PC-9 (cell line): ENCODE measurements at regions not wholly inside any gene's neighbourhood (a gene's known extent, or its start where the extent isn't known, plus 50 kb on each side); places are given as distances from the start of the nearest gene placed in this dataset.

ENCODE experiments used
- EZH2 ChIP-seq: fragments of 200-600 bp; sonication (generic); IDR thresholded peaks from 2 replicates; pipeline ENCODE4 v1.8.0; 2017; ENCODE audit warnings: antibody characterized with exemption, low read depth
- TF ChIP-seq, protein P1 (sequence below): fragments of 200-600 bp; sonication (generic); conservative IDR thresholded peaks from 2 replicates; pipeline ENCODE4 v1.6.1; 2017; ENCODE audit warnings: mixed run types, antibody characterized with exemption, mild to moderate bottlenecking, moderate library complexity

DNA sequence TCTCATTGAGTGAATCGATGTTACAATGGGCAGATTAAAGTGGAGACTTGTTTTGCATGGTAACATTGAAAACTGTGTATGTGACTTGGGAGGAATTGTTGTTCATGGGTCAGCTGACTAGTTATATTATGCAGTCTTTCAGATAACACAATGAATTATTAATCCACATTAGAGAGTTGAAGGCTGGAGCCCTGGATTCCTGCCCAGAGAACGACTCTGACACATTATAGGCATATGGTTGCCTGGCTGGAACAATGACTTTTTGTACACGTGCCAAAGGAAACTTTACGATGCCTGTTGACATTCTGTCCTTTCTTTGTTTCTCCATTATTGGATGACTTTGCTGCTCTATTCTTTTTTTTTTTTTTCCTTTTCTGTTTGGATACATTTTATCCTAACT, 52.3 kb upstream of the TMEM229A start:
- TF ChIP-seq, protein P1, sequence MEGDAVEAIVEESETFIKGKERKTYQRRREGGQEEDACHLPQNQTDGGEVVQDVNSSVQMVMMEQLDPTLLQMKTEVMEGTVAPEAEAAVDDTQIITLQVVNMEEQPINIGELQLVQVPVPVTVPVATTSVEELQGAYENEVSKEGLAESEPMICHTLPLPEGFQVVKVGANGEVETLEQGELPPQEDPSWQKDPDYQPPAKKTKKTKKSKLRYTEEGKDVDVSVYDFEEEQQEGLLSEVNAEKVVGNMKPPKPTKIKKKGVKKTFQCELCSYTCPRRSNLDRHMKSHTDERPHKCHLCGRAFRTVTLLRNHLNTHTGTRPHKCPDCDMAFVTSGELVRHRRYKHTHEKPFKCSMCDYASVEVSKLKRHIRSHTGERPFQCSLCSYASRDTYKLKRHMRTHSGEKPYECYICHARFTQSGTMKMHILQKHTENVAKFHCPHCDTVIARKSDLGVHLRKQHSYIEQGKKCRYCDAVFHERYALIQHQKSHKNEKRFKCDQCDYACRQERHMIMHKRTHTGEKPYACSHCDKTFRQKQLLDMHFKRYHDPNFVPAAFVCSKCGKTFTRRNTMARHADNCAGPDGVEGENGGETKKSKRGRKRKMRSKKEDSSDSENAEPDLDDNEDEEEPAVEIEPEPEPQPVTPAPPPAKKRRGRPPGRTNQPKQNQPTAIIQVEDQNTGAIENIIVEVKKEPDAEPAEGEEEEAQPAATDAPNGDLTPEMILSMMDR = no peak
- TF ChIP-seq EZH2 = no peak
